Fibroblast of lung (primary cell): ENCODE measurements at regions not wholly inside any gene's neighbourhood (a gene's known extent, or its start where the extent isn't known, plus 50 kb on each side); places are given as distances from the start of the nearest gene placed in this dataset.

Source experiments
- DNase-seq, 2 donors: peaks; one replicate each; pipeline versions ENCODE4 v3.0.0 to v3.0.0-alpha.2; 2010; ENCODE audit warnings: low read depth in 2 of 2
- H2AFZ ChIP-seq: 2 replicates; pipeline ENCODE4 v1.5.1; 2012; ENCODE audit warnings: low read length, control low read depth, inconsistent platforms
- H3K27ac ChIP-seq: 2 replicates; pipeline ENCODE4 v1.5.1; 2011; ENCODE audit warnings: low read length, control low read depth; ENCODE audit not compliant: insufficient read depth
- H3K27me3 ChIP-seq: 2 replicates; pipeline ENCODE4 v1.5.1; 2011; ENCODE audit warnings: mild to moderate bottlenecking, low read length; ENCODE audit not compliant: control insufficient read depth, insufficient read depth
- H3K36me3 ChIP-seq: 2 replicates; pipeline ENCODE4 v1.5.1; 2011; ENCODE audit warnings: low read length; ENCODE audit not compliant: control insufficient read depth, insufficient read depth
- H3K4me1 ChIP-seq: 2 replicates; pipeline ENCODE4 v1.5.1; 2011; ENCODE audit warnings: low read length; ENCODE audit not compliant: control insufficient read depth, insufficient read depth; ENCODE audit errors: extremely low read depth
- H3K4me2 ChIP-seq: 2 replicates; pipeline ENCODE4 v1.5.1; 2011; ENCODE audit warnings: low read length, control low read depth; ENCODE audit not compliant: insufficient read depth; ENCODE audit errors: extremely low read depth
- H3K4me3 ChIP-seq, 4 experiments: fragments of 200-600 bp in 1 of 4; sonication (generic) in 1 of 4; replicated peaks in 1 of 4; 2 replicates each; pipeline ENCODE4 v1.5.1; 2011 to 2016; ENCODE audit warnings: low read length in 4 of 4, low read depth in 3 of 4, mild to moderate bottlenecking in 3 of 4, control low read depth in 2 of 4, inconsistent platforms in 1 of 4, mixed read lengths in 1 of 4; ENCODE audit not compliant: insufficient read depth in 1 of 4; ENCODE audit errors: control extremely low read depth in 1 of 4
- H3K79me2 ChIP-seq: 2 replicates; pipeline ENCODE4 v1.5.1; 2012; ENCODE audit warnings: mild to moderate bottlenecking, low read length, inconsistent platforms; ENCODE audit not compliant: control insufficient read depth, insufficient read depth
- H3K9ac ChIP-seq: 2 replicates; pipeline ENCODE4 v1.5.1; 2011; ENCODE audit warnings: mild to moderate bottlenecking, low read length, control low read depth; ENCODE audit not compliant: insufficient read depth
- H3K9me3 ChIP-seq: 2 replicates; pipeline ENCODE4 v1.5.1; 2012; ENCODE audit warnings: low read depth, low read length; ENCODE audit not compliant: control insufficient read depth, insufficient read depth
- H4K20me1 ChIP-seq: 2 replicates; pipeline ENCODE4 v1.5.1; 2011; ENCODE audit warnings: low read length; ENCODE audit not compliant: control insufficient read depth, insufficient read depth; ENCODE audit errors: extremely low read depth
- EZH2 ChIP-seq: IDR thresholded peaks from 2 replicates; pipeline ENCODE4 v1.5.1; 2012; ENCODE audit warnings: low read length, control low read depth, mild to moderate bottlenecking; ENCODE audit errors: missing control alignments
- TF ChIP-seq, protein P1 (sequence below), 2 donors: IDR thresholded peaks in 1 of 2; conservative IDR thresholded peaks in 1 of 2; 1 replicate in 1 of 2; 2 replicates in 1 of 2; pipeline ENCODE4 v1.5.1; 2011 to 2012; ENCODE audit warnings: low read length in 2 of 2, control low read depth in 1 of 2, inconsistent platforms in 1 of 2, low read depth in 1 of 2, mild to moderate bottlenecking in 1 of 2

DNA sequence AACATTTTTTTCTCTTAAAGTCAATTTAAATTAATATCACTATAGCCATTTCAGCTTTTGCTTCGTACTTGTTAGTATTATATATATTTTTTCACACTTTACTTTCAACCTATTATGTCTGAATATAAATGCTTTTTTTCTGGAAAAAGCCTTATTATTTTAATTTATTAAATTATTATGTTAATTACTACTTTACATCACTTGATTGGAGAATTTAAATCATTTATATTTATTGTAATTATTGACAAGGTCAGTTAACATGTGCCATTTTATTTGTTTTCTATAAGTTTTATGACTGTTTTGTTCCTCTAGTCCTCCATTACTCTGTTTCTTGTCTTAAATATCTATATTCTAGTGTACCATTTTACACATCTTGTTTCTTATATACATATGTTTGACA lies 1333.4 kb upstream of the MIR17HG start:
- no peak for DNase-seq
- Histone ChIP-seq H3K27me3 (no peaks in the 10 kb centered on the region), H3K4me1 (no peaks in the 10 kb centered on the region), H3K9ac (no peak overlapping the region), H3K27ac (no peak overlapping the region), H2AFZ (no peak overlapping the region), H3K36me3 (no peaks in the 10 kb centered on the region), H3K9me3 (no peaks in the 10 kb centered on the region), H3K79me2 (no peaks in the 10 kb centered on the region), H4K20me1 (no peaks in the 10 kb centered on the region), H3K4me2 (no peak overlapping the region), H3K4me3 (no peak overlapping the region)
- TF ChIP-seq EZH2 = no peak
- TF ChIP-seq, protein P1, sequence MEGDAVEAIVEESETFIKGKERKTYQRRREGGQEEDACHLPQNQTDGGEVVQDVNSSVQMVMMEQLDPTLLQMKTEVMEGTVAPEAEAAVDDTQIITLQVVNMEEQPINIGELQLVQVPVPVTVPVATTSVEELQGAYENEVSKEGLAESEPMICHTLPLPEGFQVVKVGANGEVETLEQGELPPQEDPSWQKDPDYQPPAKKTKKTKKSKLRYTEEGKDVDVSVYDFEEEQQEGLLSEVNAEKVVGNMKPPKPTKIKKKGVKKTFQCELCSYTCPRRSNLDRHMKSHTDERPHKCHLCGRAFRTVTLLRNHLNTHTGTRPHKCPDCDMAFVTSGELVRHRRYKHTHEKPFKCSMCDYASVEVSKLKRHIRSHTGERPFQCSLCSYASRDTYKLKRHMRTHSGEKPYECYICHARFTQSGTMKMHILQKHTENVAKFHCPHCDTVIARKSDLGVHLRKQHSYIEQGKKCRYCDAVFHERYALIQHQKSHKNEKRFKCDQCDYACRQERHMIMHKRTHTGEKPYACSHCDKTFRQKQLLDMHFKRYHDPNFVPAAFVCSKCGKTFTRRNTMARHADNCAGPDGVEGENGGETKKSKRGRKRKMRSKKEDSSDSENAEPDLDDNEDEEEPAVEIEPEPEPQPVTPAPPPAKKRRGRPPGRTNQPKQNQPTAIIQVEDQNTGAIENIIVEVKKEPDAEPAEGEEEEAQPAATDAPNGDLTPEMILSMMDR (conservative IDR thresholded peaks at IDR 0.05 in 1 of 2, IDR thresholded peaks at IDR 0.05 in 1 of 2; ENCODE audit: low read depth in 1 of 2, low read length in 2 of 2) = no peak

DNA sequence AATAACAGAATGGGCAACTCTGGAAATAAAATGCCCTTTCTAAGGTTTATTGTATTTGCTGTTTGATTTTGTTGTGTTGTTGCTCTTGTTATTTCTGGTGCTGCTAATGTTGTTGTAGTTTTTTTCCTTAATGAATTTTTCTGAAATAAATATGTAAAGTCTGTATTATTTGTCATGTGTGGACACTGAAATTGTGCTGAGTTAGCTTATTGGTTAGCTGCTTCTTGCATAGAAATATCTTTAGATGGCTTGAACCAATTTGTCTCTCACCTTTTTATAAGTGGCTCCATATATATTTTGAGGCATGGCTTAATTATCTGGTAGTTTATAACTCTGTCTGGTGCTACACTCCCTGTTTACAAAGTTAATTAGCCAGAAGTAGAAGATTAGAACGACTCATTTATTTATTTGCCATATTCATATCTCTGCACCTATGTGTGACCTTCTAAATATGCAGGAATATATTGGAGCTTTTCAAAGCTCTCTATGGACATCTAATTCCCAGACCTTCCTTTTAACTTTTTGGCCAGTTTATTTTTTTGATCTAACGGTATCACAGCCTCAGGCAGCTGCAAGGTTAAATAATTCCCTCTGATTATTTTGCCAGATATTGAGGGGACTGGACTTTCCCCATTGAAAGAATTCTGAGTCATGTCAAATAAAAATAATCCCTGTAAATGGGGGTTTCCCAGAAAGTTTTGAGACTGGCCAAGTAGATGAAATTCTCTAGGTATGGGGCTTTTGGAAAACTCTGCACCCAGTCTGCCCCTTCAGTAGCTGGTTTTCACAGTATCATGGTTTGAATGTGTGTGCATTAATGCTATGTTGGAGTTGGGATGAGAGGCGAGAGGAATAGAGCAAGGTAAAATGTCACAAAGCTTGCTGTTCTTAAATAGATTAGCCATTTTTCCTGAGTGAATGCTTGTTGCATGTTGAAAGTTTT lies 1331.7 kb upstream of the MIR17HG start:
- Histone ChIP-seq H4K20me1 (no peaks in the 10 kb centered on the region), H3K9me3 (no peaks in the 10 kb centered on the region), H3K79me2 (no peaks in the 10 kb centered on the region), H3K4me1 (no peaks in the 10 kb centered on the region), H3K36me3 (no peaks in the 10 kb centered on the region), H3K27me3 (no peaks in the 10 kb centered on the region), H2AFZ (no peak overlapping the region), H3K9ac (no peak overlapping the region), H3K4me2 (no peak overlapping the region), H3K27ac (no peak overlapping the region), H3K4me3 (no peak overlapping the region)
- TF ChIP-seq EZH2 = no peak
- TF ChIP-seq, protein P1 (conservative IDR thresholded peaks at IDR 0.05 in 1 of 2, IDR thresholded peaks at IDR 0.05 in 1 of 2; ENCODE audit: low read depth in 1 of 2, low read length in 2 of 2) = no peak
- peak in 1 of 2 donors; percentile 6 for DNase-seq

DNA sequence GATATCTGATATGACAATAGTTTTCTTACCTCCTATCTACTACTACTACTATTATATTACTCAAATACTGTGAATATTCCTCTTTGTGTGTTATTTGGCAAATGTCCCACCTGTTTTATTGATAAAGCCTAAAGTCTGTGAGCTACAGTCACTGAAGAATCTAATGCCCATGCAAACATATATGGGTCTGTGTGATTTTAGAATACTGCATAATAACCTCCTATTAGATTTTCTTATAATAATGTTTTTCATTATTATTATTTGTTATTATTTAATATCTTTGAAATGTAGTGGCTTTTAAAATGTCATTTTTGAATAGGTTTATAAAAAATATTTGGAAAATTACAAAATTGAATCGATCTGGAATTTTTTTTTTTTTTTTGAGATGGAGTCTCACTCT lies 1330.8 kb upstream of the MIR17HG start:
- H3K9me3 ChIP-seq = no peaks in the 10 kb centered on the region
- no peaks in the 10 kb centered on the region for H3K36me3 ChIP-seq
- H3K4me1 ChIP-seq = no peaks in the 10 kb centered on the region
- H3K9ac ChIP-seq = no peak overlapping the region
- no peak for DNase-seq
- H3K27ac ChIP-seq = no peak overlapping the region
- no peak overlapping the region for H2AFZ ChIP-seq
- no peaks in the 10 kb centered on the region for H3K79me2 ChIP-seq
- no peak overlapping the region for H3K4me3 ChIP-seq
- H3K4me2 ChIP-seq = no peak overlapping the region
- no peaks in the 10 kb centered on the region for H3K27me3 ChIP-seq
- TF ChIP-seq, protein P1 (conservative IDR thresholded peaks at IDR 0.05 in 1 of 2, IDR thresholded peaks at IDR 0.05 in 1 of 2; ENCODE audit: low read depth in 1 of 2, low read length in 2 of 2) = no peak
- TF ChIP-seq EZH2 = no peak
- no peaks in the 10 kb centered on the region for H4K20me1 ChIP-seq
